ENCODE measurements at regions not wholly inside any gene's neighbourhood (a gene's known extent, or its start where the extent isn't known, plus 50 kb on each side); places are given as distances from the start of the nearest gene placed in this dataset.

GRCh38 chr5:109506556-109506955, 96.8 kb upstream of the PJA2 start:
- Histone ChIP-seq H3K4me1 (no peaks in the 10 kb centered on the region), H3K36me3 (no peaks in the 10 kb centered on the region), H3K9me3 (no peaks in the 10 kb centered on the region), H3K4me3 (no peak overlapping the region), H3K27ac (no peak overlapping the region), H3K27me3 (no peaks in the 10 kb centered on the region)
- WGBS (ENCODE audit: insufficient coverage, low coverage, low lambda C conversion rate, missing lambda C conversion rate) = 62% methylated on average over 1 of the region's 1 CpG
- TF ChIP-seq CTCF (IDR thresholded peaks at IDR 0.05) = no peak
- no peak for TF ChIP-seq POLR2A (IDR thresholded peaks at IDR 0.05)
- ATAC-seq = peak; percentile 12 to 47 (median 42)
- no peak for DNase-seq
- intact Hi-C loops (cut with DNase I) = no loop called here

- intact Hi-C loops (cut with DNase I) = no loop called here
- TF ChIP-seq CTCF (IDR thresholded peaks at IDR 0.05) (no peak), POLR2A (IDR thresholded peaks at IDR 0.05) (no peak)
- WGBS (ENCODE audit: insufficient coverage, low coverage, low lambda C conversion rate, missing lambda C conversion rate) = 43% methylated on average over 3 of the region's 3 CpGs
- no peak overlapping the region for H3K27ac ChIP-seq
- H3K4me3 ChIP-seq = no peak overlapping the region
- DNase-seq (no peak), ATAC-seq (no peak)
- no peaks in the 10 kb centered on the region for H3K9me3 ChIP-seq
- no peaks in the 10 kb centered on the region for H3K27me3 ChIP-seq
- no peaks in the 10 kb centered on the region for H3K36me3 ChIP-seq
- H3K4me1 ChIP-seq = no peaks in the 10 kb centered on the region
Observed at GRCh38 chr5:109496112-109496511, 86.3 kb upstream of the PJA2 start.

DNA sequence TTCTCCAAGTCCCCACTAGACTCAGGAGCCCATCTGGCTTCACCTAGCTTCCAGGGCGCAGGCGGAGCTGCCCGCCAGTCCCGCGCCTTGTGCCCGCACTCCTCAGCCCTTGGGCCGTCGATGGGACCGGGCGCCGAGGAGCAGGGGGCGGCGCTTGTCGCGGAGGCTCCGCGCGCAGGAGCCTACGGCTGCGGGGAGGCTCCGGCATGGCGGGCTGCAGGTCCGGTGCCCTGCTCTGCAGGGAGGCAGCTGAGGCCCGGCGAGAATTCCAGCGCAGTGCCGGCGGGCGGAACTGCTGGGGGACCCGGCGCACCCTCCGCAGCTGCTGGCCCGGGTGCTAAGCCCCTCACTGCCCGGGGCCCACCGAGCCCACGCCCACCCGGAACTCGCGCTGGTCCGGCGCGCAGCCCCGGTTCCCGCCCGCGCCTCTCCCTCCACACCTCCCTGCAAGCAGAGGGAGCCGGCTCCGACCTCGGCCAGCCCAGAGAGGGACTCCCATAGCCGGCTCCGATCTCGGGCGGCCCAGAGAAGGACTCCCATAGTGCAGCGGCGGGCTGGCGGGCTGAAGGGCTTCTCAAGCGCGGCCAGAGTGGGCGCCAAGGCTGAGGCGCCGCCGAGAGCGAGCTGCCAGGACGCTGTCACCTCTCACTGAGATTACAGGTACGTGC, 78.1 kb upstream of the PJA2 start:
- ATAC-seq (no peak), DNase-seq (no peak)
- TF ChIP-seq CTCF (IDR thresholded peaks at IDR 0.05) (no peak), POLR2A (IDR thresholded peaks at IDR 0.05) (no peak)
- Histone ChIP-seq H3K27ac (no peak overlapping the region), H3K36me3 (no peaks in the 10 kb centered on the region), H3K9me3 (no peaks in the 10 kb centered on the region), H3K27me3 (no peaks in the 10 kb centered on the region), H3K4me3 (no peak overlapping the region), H3K4me1 (peaks cover 0 to 18% (median 2%) of the 10 kb centered on the region in 4 donors)
- intact Hi-C loops (cut with DNase I) = no loop called here
- no CpG with 5 or more reads among the region's 65 CpGs for WGBS (ENCODE audit: insufficient coverage, low coverage, low lambda C conversion rate, missing lambda C conversion rate)

DNA sequence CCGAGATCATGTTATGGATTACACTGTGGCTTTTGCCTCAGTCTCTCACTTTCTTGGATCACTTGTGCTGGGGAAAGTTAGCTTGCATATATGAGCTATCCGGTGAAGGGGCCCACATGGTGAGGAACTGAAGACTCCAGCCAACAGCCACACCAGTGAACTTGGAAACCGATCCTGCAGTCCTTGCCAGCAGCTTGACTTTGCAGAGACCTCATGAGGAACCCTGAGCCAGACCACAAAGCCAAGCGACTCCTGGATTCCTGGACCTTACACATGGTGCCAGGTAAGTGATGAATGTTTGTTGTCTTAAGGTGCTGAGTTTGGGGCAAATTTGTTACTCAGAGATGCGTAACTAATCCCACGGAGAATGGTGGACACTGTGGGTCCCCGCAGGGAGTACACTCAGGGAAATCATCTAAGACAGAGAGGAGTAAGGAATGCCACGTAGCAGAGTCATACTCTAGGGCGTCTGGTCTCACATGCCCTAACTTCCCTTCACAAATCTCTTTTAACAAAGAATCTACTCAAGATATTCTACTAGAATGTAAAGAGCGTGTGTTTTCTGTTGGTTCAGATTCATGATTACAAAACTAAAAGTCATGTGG, 76.5 kb upstream of the PJA2 start:
- Histone ChIP-seq H3K4me3 (no peak overlapping the region), H3K27me3 (no peaks in the 10 kb centered on the region), H3K9me3 (no peaks in the 10 kb centered on the region), H3K4me1 (peaks cover 0 to 18% (median 2%) of the 10 kb centered on the region in 4 donors), H3K27ac (peak overlapping the region in 1 of 3 donors; percentile 69), H3K36me3 (no peaks in the 10 kb centered on the region)
- ATAC-seq = no peak
- TF ChIP-seq POLR2A (IDR thresholded peaks at IDR 0.05) = no peak
- no peak for TF ChIP-seq CTCF (IDR thresholded peaks at IDR 0.05)
- WGBS (ENCODE audit: insufficient coverage, low coverage, low lambda C conversion rate, missing lambda C conversion rate) = 91% methylated on average over 7 of the region's 10 CpGs
- DNase-seq = no peak
- intact Hi-C loops (cut with DNase I) = no loop called here

All from right lobe of liver (tissue), 6 donors.